ENCODE measurements at regions not wholly inside any gene's neighbourhood (a gene's known extent, or its start where the extent isn't known, plus 50 kb on each side); places are given as distances from the start of the nearest gene placed in this dataset.

GRCh38 chr1:94677714-94678113 lies 136.2 kb upstream of the F3 start:
- TF ChIP-seq CTCF (optimal IDR thresholded peaks at IDR 0.05 in 1 of 3, IDR thresholded peaks at IDR 0.05 in 1 of 3, conservative IDR thresholded peaks at IDR 0.05 in 1 of 3; ENCODE audit: extremely low read depth in 1 of 3, insufficient read depth in 2 of 3, low read length in 3 of 3) (no peak), EZH2 (IDR thresholded peaks at IDR 0.05; ENCODE audit: low read length) (no peak)
- H3K9ac ChIP-seq (ENCODE audit: control insufficient read depth, extremely low read depth, insufficient read depth, low read length), result no peak overlapping the region
- H3K27ac ChIP-seq (ENCODE audit: control insufficient read depth, insufficient read depth, low read length), result no peak overlapping the region
- DNase-seq (ENCODE audit: low read depth, low spot score) (no peak), FAIRE-seq (no peak)
- no peaks in the 10 kb centered on the region for H3K4me1 ChIP-seq (ENCODE audit: control insufficient read depth, extremely low read depth, insufficient read depth, low read length)
- dilution Hi-C loops (cut with MboI; ENCODE audit: extremely low pct_ligation_motif_present, low sequenced_read_pairs), result no loop called here
- H3K79me2 ChIP-seq (ENCODE audit: control insufficient read depth, insufficient read depth, low read length), result no peaks in the 10 kb centered on the region
- H3K9me1 ChIP-seq (ENCODE audit: control insufficient read depth, extremely low read depth, insufficient read depth, low read length), result no peaks in the 10 kb centered on the region
- no peak overlapping the region for H3K4me2 ChIP-seq (ENCODE audit: control insufficient read depth, extremely low read depth, insufficient read depth, low read depth, low read length)
- H3K27me3 ChIP-seq (ENCODE audit: control insufficient read depth, extremely low read depth, insufficient read depth, low read length), result no peaks in the 10 kb centered on the region
- H3K36me3 ChIP-seq (ENCODE audit: control insufficient read depth in 2 of 2, extremely low read depth in 1 of 2, insufficient read depth in 2 of 2, low read length in 2 of 2), result no peaks in the 10 kb centered on the region
- no peaks in the 10 kb centered on the region for H3K9me3 ChIP-seq (ENCODE audit: control insufficient read depth, low read depth, low read length)
- H2AFZ ChIP-seq (ENCODE audit: control insufficient read depth, low read length), result no peak overlapping the region
- H4K20me1 ChIP-seq (ENCODE audit: control insufficient read depth, extremely low read depth, insufficient read depth, low read length), result no peaks in the 10 kb centered on the region
- H3K4me3 ChIP-seq (ENCODE audit: control insufficient read depth in 2 of 3, extremely low read depth in 1 of 3, insufficient read depth in 2 of 3, low read depth in 1 of 3, low read length in 3 of 3), result no peak overlapping the region

- Histone ChIP-seq H3K4me1 (ENCODE audit: control insufficient read depth, extremely low read depth, insufficient read depth, low read length) (no peaks in the 10 kb centered on the region), H3K27me3 (ENCODE audit: control insufficient read depth, extremely low read depth, insufficient read depth, low read length) (no peaks in the 10 kb centered on the region), H3K4me3 (ENCODE audit: control insufficient read depth in 2 of 3, extremely low read depth in 1 of 3, insufficient read depth in 2 of 3, low read depth in 1 of 3, low read length in 3 of 3) (no peak overlapping the region), H3K4me2 (ENCODE audit: control insufficient read depth, extremely low read depth, insufficient read depth, low read depth, low read length) (no peak overlapping the region), H3K27ac (ENCODE audit: control insufficient read depth, insufficient read depth, low read length) (no peak overlapping the region), H3K9me1 (ENCODE audit: control insufficient read depth, extremely low read depth, insufficient read depth, low read length) (no peaks in the 10 kb centered on the region), H2AFZ (ENCODE audit: control insufficient read depth, low read length) (no peak overlapping the region), H4K20me1 (ENCODE audit: control insufficient read depth, extremely low read depth, insufficient read depth, low read length) (no peaks in the 10 kb centered on the region), H3K79me2 (ENCODE audit: control insufficient read depth, insufficient read depth, low read length) (no peaks in the 10 kb centered on the region), H3K9ac (ENCODE audit: control insufficient read depth, extremely low read depth, insufficient read depth, low read length) (no peak overlapping the region), H3K9me3 (ENCODE audit: control insufficient read depth, low read depth, low read length) (no peaks in the 10 kb centered on the region), H3K36me3 (ENCODE audit: control insufficient read depth in 2 of 2, extremely low read depth in 1 of 2, insufficient read depth in 2 of 2, low read length in 2 of 2) (no peaks in the 10 kb centered on the region)
- TF ChIP-seq EZH2 (IDR thresholded peaks at IDR 0.05; ENCODE audit: low read length) (no peak), CTCF (optimal IDR thresholded peaks at IDR 0.05 in 1 of 3, IDR thresholded peaks at IDR 0.05 in 1 of 3, conservative IDR thresholded peaks at IDR 0.05 in 1 of 3; ENCODE audit: extremely low read depth in 1 of 3, insufficient read depth in 2 of 3, low read length in 3 of 3) (no peak)
- FAIRE-seq, result no peak
- DNase-seq (ENCODE audit: low read depth, low spot score), result no peak
- dilution Hi-C loops (cut with MboI; ENCODE audit: extremely low pct_ligation_motif_present, low sequenced_read_pairs), result no loop called here
These were observed 135.5 kb upstream of the F3 start for GRCh38 chr1:94677087-94677486.
